HCT116 (cell line): ENCODE measurements at regions not wholly inside any gene's neighbourhood (a gene's known extent, or its start where the extent isn't known, plus 50 kb on each side); places are given as distances from the start of the nearest gene placed in this dataset.

ENCODE experiments used
- ATAC-seq: fragments of 200-7000 bp; cut with Tn5 transposase; 2 replicates; pipeline ENCODE4 v1.9.1; 2020; ENCODE audit warnings: mild to moderate bottlenecking, moderate library complexity
- BruUV-seq: library from RNA; stranded (reverse); fragments of 400-500 nt; replicated peaks from 2 replicates; lab custom pipeline; 2021; lab: Mats Ljungman, UMichigan
- CTCF ChIA-PET: fragments of 300-600 bp; sonication (Branson Sonifier 250); formaldehyde crosslinking; loops from one replicate; lab custom pipeline; 2021; ENCODE audit warnings: antibody characterized with exemption; lab: Charles Lee
- POLR2A ChIA-PET: fragments of 300-600, 350-600 bp; sonication (Branson Sonifier 250); formaldehyde crosslinking; loops from one replicate; lab custom pipeline; 2021; ENCODE audit warnings: antibody characterized with exemption; lab: Charles Lee
- RAD21 ChIA-PET, 2 experiments: fragments of 300-600 bp; sonication (Branson Sonifier 250); formaldehyde crosslinking; loops; one replicate each; lab custom pipeline; 2023; ENCODE audit warnings: low total read pairs in 2 of 2; ENCODE audit not compliant: uncharacterized antibody in 2 of 2, unreplicated experiment in 2 of 2, low non-redundant PET in 1 of 2; lab: Charles Lee
- DNase-seq: peaks from one replicate; pipeline ENCODE4 v3.0.0-alpha.2; 2010; ENCODE audit warnings: low read depth, low spot score
- H2AFZ ChIP-seq: fragments of 200-600 bp; shearing (Covaris generic), sonication (generic); 2 replicates; pipeline ENCODE4 v1.6.1; 2017; ENCODE audit warnings: low read depth, mixed run types, mixed read lengths, antibody characterized with exemption, low read length; ENCODE audit not compliant: poor library complexity, severe bottlenecking
- H3K27ac ChIP-seq: 2 replicates; pipeline ENCODE4 v1.5.1; 2012; ENCODE audit warnings: low read depth, low read length
- H3K27me3 ChIP-seq: fragments of 200-600 bp; sonication (generic); 2 replicates; pipeline ENCODE4 v1.6.1; 2016; ENCODE audit warnings: mixed run types, low read length, mixed read lengths; ENCODE audit not compliant: insufficient read depth
- H3K36me3 ChIP-seq, 2 experiments: fragments of 200-500 bp in 1 of 2; fragments of 200-600 bp in 1 of 2; sonication (Bioruptor generic) in 1 of 2; sonication (generic) in 1 of 2; 2 replicates each; pipeline versions ENCODE4 v1.5.1 to v1.6.1; 2014 to 2016; ENCODE audit warnings: low read length in 2 of 2, inconsistent platforms in 1 of 2, mixed read lengths in 1 of 2, mixed run types in 1 of 2; ENCODE audit not compliant: insufficient read depth in 2 of 2, control insufficient read depth in 1 of 2
- H3K4me1 ChIP-seq, 2 experiments: fragments of 200-600 bp in 1 of 2; sonication (generic) in 1 of 2; 2 replicates each; pipeline versions ENCODE4 v1.5.1 to v1.6.1; 2012 to 2017; ENCODE audit warnings: low read length in 2 of 2, inconsistent platforms in 1 of 2, mild to moderate bottlenecking in 1 of 2, mixed read lengths in 1 of 2, mixed run types in 1 of 2, moderate library complexity in 1 of 2; ENCODE audit not compliant: insufficient read depth in 2 of 2, control insufficient read depth in 1 of 2
- H3K4me2 ChIP-seq: fragments of 200-600 bp; sonication (generic); 2 replicates; pipeline ENCODE4 v1.6.1; 2017; ENCODE audit warnings: mixed run types, low read length, mixed read lengths
- H3K4me3 ChIP-seq, 2 experiments: fragments of 200-600 bp in 1 of 2; sonication (generic) in 1 of 2; replicated peaks in 1 of 2; 2 replicates each; pipeline ENCODE4 v1.5.1; 2011 to 2016; ENCODE audit warnings: low read length in 2 of 2, control low read depth in 1 of 2, low read depth in 1 of 2, mild to moderate bottlenecking in 1 of 2, mixed read lengths in 1 of 2, mixed run types in 1 of 2
- H3K79me2 ChIP-seq: fragments of 200-600 bp; sonication (generic); 2 replicates; pipeline ENCODE4 v1.6.1; 2017; ENCODE audit warnings: mild to moderate bottlenecking, mixed run types, low read length, moderate library complexity, mixed read lengths; ENCODE audit not compliant: insufficient read depth
- H3K9ac ChIP-seq: fragments of 200-600 bp; sonication (generic); 2 replicates; pipeline ENCODE4 v1.6.1; 2016; ENCODE audit warnings: low read length, mixed read lengths
- H3K9me2 ChIP-seq: fragments of 200-600 bp; sonication (generic), shearing (Covaris generic); 2 replicates; pipeline ENCODE4 v1.6.1; 2017; ENCODE audit warnings: mixed run types, mild to moderate bottlenecking, moderate library complexity; ENCODE audit not compliant: insufficient read depth
- H3K9me3 ChIP-seq, 2 experiments: fragments of 200-500 bp in 1 of 2; fragments of 200-600 bp in 1 of 2; sonication (Bioruptor generic) in 1 of 2; sonication (generic) in 1 of 2; 2 replicates each; pipeline ENCODE4 v1.6.1; 2014 to 2017; ENCODE audit warnings: low read length in 2 of 2, mixed read lengths in 2 of 2, inconsistent platforms in 1 of 2, low read depth in 1 of 2, mild to moderate bottlenecking in 1 of 2, mixed run types in 1 of 2, moderate library complexity in 1 of 2; ENCODE audit not compliant: control insufficient read depth in 1 of 2, insufficient read depth in 1 of 2
- H4K20me1 ChIP-seq: fragments of 200-600 bp; sonication (generic), shearing (Covaris generic); 2 replicates; pipeline ENCODE4 v1.6.1; 2017; ENCODE audit warnings: mixed run types, mild to moderate bottlenecking, moderate library complexity; ENCODE audit not compliant: insufficient read depth
- ATF3 ChIP-seq: IDR thresholded peaks from 2 replicates; pipeline ENCODE4 v1.6.1; 2012
- CBX3 ChIP-seq: IDR thresholded peaks from 2 replicates; pipeline ENCODE4 v1.6.1; 2012; ENCODE audit warnings: low read depth
- CEBPB ChIP-seq: IDR thresholded peaks from 2 replicates; pipeline ENCODE4 v1.6.1; 2012; ENCODE audit warnings: low read depth
- CTCF ChIP-seq, 3 experiments: fragments of 200-600 bp in 1 of 3; sonication (generic) in 1 of 3; IDR thresholded peaks in 2 of 3; conservative IDR thresholded peaks in 1 of 3; 2 replicates each; pipeline ENCODE4 v1.5.1; 2012 to 2017; ENCODE audit warnings: low read depth in 2 of 3, low read length in 2 of 3, antibody characterized with exemption in 1 of 3, borderline replicate concordance in 1 of 3, control low read depth in 1 of 3, mild to moderate bottlenecking in 1 of 3, mixed read lengths in 1 of 3, mixed run types in 1 of 3, moderate library complexity in 1 of 3; ENCODE audit not compliant: insufficient read depth in 1 of 3
- EGR1 ChIP-seq: IDR thresholded peaks from 2 replicates; pipeline ENCODE4 v1.6.1; 2012; ENCODE audit warnings: low read depth
- ELF1 ChIP-seq: IDR thresholded peaks from 2 replicates; pipeline ENCODE4 v1.6.1; 2012; ENCODE audit warnings: low read depth, borderline replicate concordance
- EZH2 ChIP-seq: fragments of 200-600 bp; sonication (generic); IDR thresholded peaks from 2 replicates; pipeline ENCODE4 v1.6.1; 2017; ENCODE audit warnings: antibody characterized with exemption, mixed run types
- JUND ChIP-seq: IDR thresholded peaks from 2 replicates; pipeline ENCODE4 v1.6.1; 2012
- MAX ChIP-seq: IDR thresholded peaks from 2 replicates; pipeline ENCODE4 v1.6.1; 2012
- REST ChIP-seq: IDR thresholded peaks from 2 replicates; pipeline ENCODE4 v1.6.1; 2012; ENCODE audit warnings: low read depth
- SP1 ChIP-seq: IDR thresholded peaks from 2 replicates; pipeline ENCODE4 v1.6.1; 2012; ENCODE audit warnings: low read depth
- SRF ChIP-seq: IDR thresholded peaks from 2 replicates; pipeline ENCODE4 v1.6.1; 2012; ENCODE audit warnings: low read depth
- ZBTB33 ChIP-seq: IDR thresholded peaks from 2 replicates; pipeline ENCODE4 v1.6.1; 2011; ENCODE audit warnings: mild to moderate bottlenecking, low read length, moderate library complexity; ENCODE audit not compliant: insufficient replicate concordance; ENCODE audit errors: extremely low read depth
- ZFX ChIP-seq: fragments of 450-650 bp; IDR thresholded peaks from 2 replicates; pipeline ENCODE4 v1.6.1; 2017
- ZNF274 ChIP-seq: fragments of 200-500 bp; sonication (Bioruptor generic); IDR thresholded peaks from 2 replicates; pipeline ENCODE4 v1.6.1; 2014; ENCODE audit warnings: mild to moderate bottlenecking, low read depth, low read length, inconsistent platforms
- intact Hi-C: fragments of 100-400 bp; cut with micrococcal nuclease; formaldehyde crosslinking; loops from 2 replicates; pipeline ENCODE4 v1.10.0; 2022

- H3K4me1 ChIP-seq: no peaks in the 10 kb centered on the region
- H4K20me1 ChIP-seq: no peaks in the 10 kb centered on the region
- no peak overlapping the region for H3K4me2 ChIP-seq
- TF ChIP-seq SRF (no peak), ELF1 (no peak), ATF3 (no peak), ZNF274 (no peak), ZBTB33 (no peak), CEBPB (no peak), CTCF (IDR thresholded peaks at IDR 0.05 in 2 of 3, conservative IDR thresholded peaks at IDR 0.05 in 1 of 3; ENCODE audit: borderline replicate concordance in 1 of 3, insufficient read depth in 1 of 3, low read depth in 2 of 3, low read length in 2 of 3) (no peak), REST (no peak), MAX (no peak), ZFX (no peak), EZH2 (no peak), CBX3 (no peak), JUND (no peak), EGR1 (no peak), SP1 (no peak)
- ChIA-PET RAD21 (no interaction called here), CTCF (no interaction called here), POLR2A (no interaction called here)
- DNase-seq: no peak
- BruUV-seq: no TSS peak
- H3K9me2 ChIP-seq: no peaks in the 10 kb centered on the region; the same call in 1 of the 2 replicates
- no peak overlapping the region for H3K9ac ChIP-seq
- no peak for ATAC-seq
- no peaks in the 10 kb centered on the region for H3K36me3 ChIP-seq
- H2AFZ ChIP-seq: no peak overlapping the region
- intact Hi-C loops: no loop called here
- H3K27me3 ChIP-seq: no peaks in the 10 kb centered on the region
- H3K27ac ChIP-seq: no peak overlapping the region
- H3K4me3 ChIP-seq: no peak overlapping the region
- no peaks in the 10 kb centered on the region for H3K79me2 ChIP-seq
- H3K9me3 ChIP-seq: no peaks in the 10 kb centered on the region
Measured at GRCh38 chr1:98276514-98276913, 355.7 kb upstream of the DPYD start.
